CD4-positive, CD25-positive, alpha-beta regulatory T cell (primary cell): ENCODE measurements at regions not wholly inside any gene's neighbourhood (a gene's known extent, or its start where the extent isn't known, plus 50 kb on each side); places are given as distances from the start of the nearest gene placed in this dataset.
"Not testable (repeated sequence)": the region's sequence is repeated elsewhere in the genome, so short reads cannot be mapped to it uniquely, and the experiment has no call there.

Experiments
- ATAC-seq, 2 donors: fragments of 150-1000 bp; cut with Tn5 transposase; one replicate each; pipeline ENCODE4 v1.10.0; 2021; ENCODE audit warnings: low read depth in 2 of 2, moderate number of reproducible peaks in 2 of 2, moderate library complexity in 1 of 2
- DNase-seq, 3 donors: peaks; one replicate each; pipeline versions ENCODE4 v3.0.0 to v3.0.0-alpha.2; 2012 to 2022; ENCODE audit warnings: mixed read lengths in 1 of 3
- H3K27ac ChIP-seq: one replicate; pipeline ENCODE4 v1.7.0; 2013; ENCODE audit warnings: mild to moderate bottlenecking, low read length; ENCODE audit not compliant: insufficient read depth, poor library complexity, severe bottlenecking
- H3K27me3 ChIP-seq: one replicate; pipeline ENCODE4 v1.7.0; 2013; ENCODE audit warnings: low read length; ENCODE audit not compliant: control insufficient read depth, insufficient read depth
- H3K36me3 ChIP-seq: one replicate; pipeline ENCODE4 v1.7.0; 2013; ENCODE audit warnings: mild to moderate bottlenecking, low read length, moderate library complexity; ENCODE audit not compliant: control insufficient read depth, insufficient read depth
- H3K4me1 ChIP-seq: 2 replicates; pipeline ENCODE4 v1.7.0; 2013; ENCODE audit warnings: mild to moderate bottlenecking, low read length; ENCODE audit not compliant: insufficient read depth, control insufficient read depth, poor library complexity, severe bottlenecking
- H3K4me3 ChIP-seq: one replicate; pipeline ENCODE4 v1.7.0; 2013; ENCODE audit warnings: low read depth, mild to moderate bottlenecking, low read length, moderate library complexity
- H3K9me3 ChIP-seq, 2 experiments: 1 replicate in 1 of 2; 2 replicates in 1 of 2; pipeline ENCODE4 v1.7.0; 2013; ENCODE audit warnings: low read length in 2 of 2, mild to moderate bottlenecking in 1 of 2, moderate library complexity in 1 of 2; ENCODE audit not compliant: control insufficient read depth in 2 of 2
- H3K27ac Mint-ChIP-seq, 3 donors: one replicate each; pipeline ENCODE4 v1.8.0; 2020 to 2022; ENCODE audit warnings: mild to moderate bottlenecking in 3 of 3, mixed read lengths in 3 of 3, moderate library complexity in 2 of 3
- H3K27me3 Mint-ChIP-seq: one replicate; pipeline ENCODE4 v1.8.0; 2022; ENCODE audit warnings: mild to moderate bottlenecking, mixed read lengths
- H3K36me3 Mint-ChIP-seq: one replicate; pipeline ENCODE4 v1.8.0; 2020; ENCODE audit warnings: mixed read lengths
- H3K4me1 Mint-ChIP-seq, 4 donors: one replicate each; pipeline ENCODE4 v1.8.0; 2020 to 2022; ENCODE audit warnings: mixed read lengths in 4 of 4, mild to moderate bottlenecking in 1 of 4
- H3K4me3 Mint-ChIP-seq, 4 donors: one replicate each; pipeline ENCODE4 v1.8.0; 2020 to 2022; ENCODE audit warnings: mild to moderate bottlenecking in 4 of 4, mixed read lengths in 4 of 4, moderate library complexity in 3 of 4
- H3K9me3 Mint-ChIP-seq, 7 donors: one replicate each; pipeline ENCODE4 v1.8.0; 2020 to 2022; ENCODE audit warnings: mixed read lengths in 7 of 7, mild to moderate bottlenecking in 3 of 7, moderate library complexity in 2 of 7

GRCh38 chr10:60532696-60533468 is 143.2 kb upstream of the ANK3 start:
- Mint-ChIP-seq H3K9me3 (peaks cover 0 to 2% (median 0%) of the 10 kb centered on the region in 7 donors), H3K27ac (no peak overlapping the region), H3K4me1 (no peaks in the 10 kb centered on the region), H3K27me3 (no peaks in the 10 kb centered on the region), H3K36me3 (no peaks in the 10 kb centered on the region), H3K4me3 (no peak overlapping the region)
- H3K4me1 ChIP-seq: no peaks in the 10 kb centered on the region
- no peaks in the 10 kb centered on the region for H3K27me3 ChIP-seq
- no peak overlapping the region for H3K27ac ChIP-seq
- no peaks in the 10 kb centered on the region for H3K36me3 ChIP-seq
- H3K9me3 ChIP-seq: no peaks in the 10 kb centered on the region
- DNase-seq (no peak), ATAC-seq (no peak)
- no peak overlapping the region for H3K4me3 ChIP-seq

- Histone ChIP-seq H3K27me3 (no peaks in the 10 kb centered on the region), H3K27ac (no peak overlapping the region), H3K4me1 (no peaks in the 10 kb centered on the region), H3K4me3 (no peak overlapping the region), H3K36me3 (no peaks in the 10 kb centered on the region), H3K9me3 (no peaks in the 10 kb centered on the region)
- Mint-ChIP-seq H3K27ac (no peak overlapping the region), H3K36me3 (no peaks in the 10 kb centered on the region), H3K4me3 (no peak overlapping the region), H3K9me3 (peaks cover 0 to 2% (median 0%) of the 10 kb centered on the region in 7 donors), H3K4me1 (no peaks in the 10 kb centered on the region), H3K27me3 (no peaks in the 10 kb centered on the region)
- no peak for ATAC-seq
- DNase-seq: no peak
Observed at GRCh38 chr10:60531006-60531405, 141.3 kb upstream of the ANK3 start.

GRCh38 chr10:60527676-60528075 is 138.0 kb upstream of the ANK3 start:
- ATAC-seq: no peak
- H3K9me3 ChIP-seq: no peaks in the 10 kb centered on the region
- no peaks in the 10 kb centered on the region for H3K36me3 Mint-ChIP-seq
- peaks cover 0 to 5% (median 0%) of the 10 kb centered on the region in 7 donors for H3K9me3 Mint-ChIP-seq
- no peak overlapping the region for H3K27ac Mint-ChIP-seq
- H3K27me3 ChIP-seq: no peaks in the 10 kb centered on the region
- H3K4me3 Mint-ChIP-seq: no peak overlapping the region
- no peak for DNase-seq
- H3K4me1 Mint-ChIP-seq: no peaks in the 10 kb centered on the region
- no peaks in the 10 kb centered on the region for H3K27me3 Mint-ChIP-seq
- no peaks in the 10 kb centered on the region for H3K36me3 ChIP-seq
- H3K4me1 ChIP-seq: no peaks in the 10 kb centered on the region
- H3K4me3 ChIP-seq: no peak overlapping the region
- no peak overlapping the region for H3K27ac ChIP-seq

- Mint-ChIP-seq H3K4me1 (peaks cover 0 to 7% (median 0%) of the 10 kb centered on the region in 4 donors), H3K4me3 (no peak overlapping the region), H3K36me3 (no peaks in the 10 kb centered on the region), H3K27ac (peak overlapping the region in 1 of 3 donors; percentile 33), H3K9me3 (peaks cover 0 to 5% (median 0%) of the 10 kb centered on the region in 7 donors), H3K27me3 (no peaks in the 10 kb centered on the region)
- ATAC-seq (no peak), DNase-seq (no peak)
- no peaks in the 10 kb centered on the region for H3K9me3 ChIP-seq
- no peaks in the 10 kb centered on the region for H3K36me3 ChIP-seq
- no peak overlapping the region for H3K27ac ChIP-seq
- H3K27me3 ChIP-seq: no peaks in the 10 kb centered on the region
- no peak overlapping the region for H3K4me3 ChIP-seq
- H3K4me1 ChIP-seq: no peaks in the 10 kb centered on the region
Observed at GRCh38 chr10:60525716-60526585, 136.3 kb upstream of the ANK3 start.

- no peaks in the 10 kb centered on the region for H3K27me3 ChIP-seq
- H3K27me3 Mint-ChIP-seq: no peaks in the 10 kb centered on the region
- H3K36me3 Mint-ChIP-seq: no peaks in the 10 kb centered on the region
- H3K9me3 Mint-ChIP-seq: peaks cover 0 to 11% (median 0%) of the 10 kb centered on the region in 7 donors
- no peak overlapping the region for H3K4me3 Mint-ChIP-seq
- no peak overlapping the region for H3K27ac ChIP-seq
- ATAC-seq (no peak), DNase-seq (no peak)
- H3K4me3 ChIP-seq: no peak overlapping the region
- no peaks in the 10 kb centered on the region for H3K36me3 ChIP-seq
- no peaks in the 10 kb centered on the region for H3K9me3 ChIP-seq
- H3K4me1 Mint-ChIP-seq: peaks cover 0 to 7% (median 0%) of the 10 kb centered on the region in 4 donors
- no peaks in the 10 kb centered on the region for H3K4me1 ChIP-seq
- H3K27ac Mint-ChIP-seq: no peak overlapping the region
Observed at GRCh38 chr10:60524541-60524940, 134.9 kb upstream of the ANK3 start.

- H3K4me1 ChIP-seq, H3K9me3 ChIP-seq, H3K27ac Mint-ChIP-seq, H3K4me3 Mint-ChIP-seq, H3K4me3 ChIP-seq, H3K27me3 Mint-ChIP-seq, ATAC-seq, DNase-seq, H3K27ac ChIP-seq, H3K27me3 ChIP-seq, H3K36me3 ChIP-seq, H3K36me3 Mint-ChIP-seq, H3K4me1 Mint-ChIP-seq: not testable (repeated sequence)
- peaks cover 0 to 11% (median 0%) of the 10 kb centered on the region in 7 donors for H3K9me3 Mint-ChIP-seq
Observed at GRCh38 chr10:60523371-60523770, 133.7 kb upstream of the ANK3 start.

- peaks cover 0 to 11% (median 0%) of the 10 kb centered on the region in 7 donors for H3K9me3 Mint-ChIP-seq
- ATAC-seq (no peak), DNase-seq (no peak)
- H3K27me3 Mint-ChIP-seq: no peaks in the 10 kb centered on the region
- peak overlapping the region in 1 of 4 donors; percentile 54 for H3K4me3 Mint-ChIP-seq
- Histone ChIP-seq H3K36me3 (no peaks in the 10 kb centered on the region), H3K9me3 (no peaks in the 10 kb centered on the region), H3K27ac (no peak overlapping the region), H3K4me1 (no peaks in the 10 kb centered on the region), H3K27me3 (no peaks in the 10 kb centered on the region), H3K4me3 (no peak overlapping the region)
- H3K4me1 Mint-ChIP-seq: peaks cover 0 to 7% (median 0%) of the 10 kb centered on the region in 4 donors
- H3K36me3 Mint-ChIP-seq: no peaks in the 10 kb centered on the region
- H3K27ac Mint-ChIP-seq: no peak overlapping the region
Observed at GRCh38 chr10:60522617-60523016, 132.9 kb upstream of the ANK3 start.
